Activated T-helper 1 cell treated with Interleukin-2 at 50 U/mL for 16 hours (primary cell): ENCODE measurements at regions not wholly inside any gene's neighbourhood (a gene's known extent, or its start where the extent isn't known, plus 50 kb on each side); places are given as distances from the start of the nearest gene placed in this dataset.
"Not testable (repeated sequence)": the region's sequence is repeated elsewhere in the genome, so short reads cannot be mapped to it uniquely, and the experiment has no call there.

Source experiments
- DNase-seq: peaks from one replicate; pipeline ENCODE4 v3.0.0-alpha.2; 2020; ENCODE audit warnings: low read depth

- DNase-seq, result no peak
Observed at GRCh38 chr16:52309446-52310416, 237.2 kb downstream of the TOX3 start.

- no peak for DNase-seq
Observed at GRCh38 chr16:52308051-52308450, 238.9 kb downstream of the TOX3 start.

- DNase-seq, result no peak
Observed at GRCh38 chr16:52301026-52301425, 245.9 kb downstream of the TOX3 start.

GRCh38 chr16:52298769-52299168, 248.2 kb downstream of the TOX3 start:
- DNase-seq, result no peak

GRCh38 chr16:52296706-52297315, 250.1 kb downstream of the TOX3 start:
- DNase-seq, result not testable (repeated sequence)

- DNase-seq, result no peak
Observed at GRCh38 chr16:52296076-52296475, 250.9 kb downstream of the TOX3 start.

- DNase-seq, result no peak
Observed at GRCh38 chr16:52294660-52295059, 252.3 kb downstream of the TOX3 start.

- no peak for DNase-seq
Observed at GRCh38 chr16:52293204-52293603, 253.7 kb downstream of the TOX3 start.

GRCh38 chr16:52283584-52284375, 263.2 kb downstream of the TOX3 start:
- DNase-seq, result no peak

- no peak for DNase-seq
Observed at GRCh38 chr16:52283018-52283417, 263.9 kb downstream of the TOX3 start.

- no peak for DNase-seq
Observed at GRCh38 chr16:52280086-52280485, 266.9 kb downstream of the TOX3 start.

- no peak for DNase-seq
Observed at GRCh38 chr16:52271088-52271750, 275.7 kb downstream of the TOX3 start.

GRCh38 chr16:52265446-52265861, 281.5 kb downstream of the TOX3 start:
- DNase-seq, result no peak

- no peak for DNase-seq
Observed at GRCh38 chr16:52257534-52257933, 289.4 kb downstream of the TOX3 start.

- DNase-seq, result no peak
Observed at GRCh38 chr16:52256310-52257078, 290.4 kb downstream of the TOX3 start.

- DNase-seq, result no peak
Observed at GRCh38 chr16:52254746-52255145, 292.2 kb downstream of the TOX3 start.

- DNase-seq, result no peak
Observed at GRCh38 chr16:52252680-52253079, 294.3 kb downstream of the TOX3 start.

- no peak for DNase-seq
Observed at GRCh38 chr16:52251495-52251894, 295.4 kb downstream of the TOX3 start.

GRCh38 chr16:52247737-52248136, 299.2 kb downstream of the TOX3 start:
- no peak for DNase-seq

- DNase-seq, result no peak
Observed at GRCh38 chr16:52238710-52239109, 308.2 kb downstream of the TOX3 start.

GRCh38 chr16:52237823-52238222, 309.1 kb downstream of the TOX3 start:
- DNase-seq, result no peak
